Neural progenitor cell (in vitro differentiated cells): ENCODE measurements at regions not wholly inside any gene's neighbourhood (a gene's known extent, or its start where the extent isn't known, plus 50 kb on each side); places are given as distances from the start of the nearest gene placed in this dataset.

Experiments
- CTCF ChIP-seq: fragments of 200-600 bp; sonication (generic); IDR thresholded peaks from 2 replicates; pipeline ENCODE4 v1.5.1; 2017; ENCODE audit warnings: antibody characterized with exemption, mild to moderate bottlenecking
- EZH2 ChIP-seq: fragments of 200-600 bp; sonication (generic); IDR thresholded peaks from 2 replicates; pipeline ENCODE4 v1.6.1; 2017; ENCODE audit warnings: antibody characterized with exemption, mild to moderate bottlenecking, moderate library complexity

GRCh38 chr15:26011916-26012315 lies 148.8 kb upstream of the ATP10A start:
- TF ChIP-seq CTCF (no peak), EZH2 (no peak)
